ENCODE measurements at regions not wholly inside any gene's neighbourhood (a gene's known extent, or its start where the extent isn't known, plus 50 kb on each side); places are given as distances from the start of the nearest gene placed in this dataset.
A peak's percentile ranks its signal among the peaks of the same experiment; 100 is the strongest.

DNA sequence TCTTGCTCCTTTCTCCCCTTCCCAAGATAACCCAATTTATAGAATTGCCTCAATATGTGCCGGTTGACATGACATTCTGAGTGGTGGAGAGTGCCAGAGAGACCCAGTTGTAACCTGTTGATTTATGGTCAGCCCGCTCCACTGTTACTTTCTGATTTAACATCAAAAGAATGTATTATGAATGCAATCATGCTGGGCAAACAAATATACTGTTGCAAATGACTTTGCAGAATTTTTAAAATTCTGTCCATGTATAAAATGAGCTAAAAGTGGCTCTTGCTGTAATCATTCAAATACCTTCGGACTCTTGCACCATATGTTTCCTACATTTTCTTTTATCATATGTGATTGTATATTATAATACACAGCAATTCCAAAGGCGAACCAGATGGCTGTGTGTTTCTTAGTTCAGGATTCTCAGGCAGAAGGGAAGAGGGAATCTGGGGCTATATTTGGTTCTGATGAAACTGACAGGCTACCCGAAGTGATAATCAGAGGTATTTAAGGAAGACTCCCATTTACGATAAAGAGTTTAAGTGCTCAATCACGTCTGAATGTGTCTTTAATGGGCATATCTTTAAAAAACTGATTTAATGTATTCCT, 131.7 kb downstream of the CLCN4 start:
- Histone ChIP-seq H2BK15ac (ENCODE audit: low read depth, low read length) (no peak overlapping the region), H3K9me3 (ENCODE audit: control insufficient read depth, insufficient read depth, low read length) (peaks cover 4% of the 10 kb centered on the region; the same call in 1 of the 2 replicates), H2AK9ac (replicated peaks; ENCODE audit: low read depth, low read length, poor library complexity) (no peak overlapping the region), H3K4ac (ENCODE audit: low read depth, low read length) (no peak overlapping the region), H2BK20ac (ENCODE audit: low read depth, low read length) (no peak overlapping the region; the same call in 1 of the 2 replicates), H3K4me2 (ENCODE audit: low read depth, low read length) (peak overlapping the region; percentile 71; the same call in 1 of the 2 replicates), H3K36me3 (ENCODE audit: control insufficient read depth, insufficient read depth, low read length) (no peaks in the 10 kb centered on the region), H3K79me1 (ENCODE audit: low read depth in 1 of 2, low read length in 2 of 2) (no peaks in the 10 kb centered on the region), H2AK5ac (ENCODE audit: low read depth, low read length) (no peak overlapping the region), H4K20me1 (ENCODE audit: insufficient read depth, low read length) (no peaks in the 10 kb centered on the region), H3K27me3 (ENCODE audit: control insufficient read depth, insufficient read depth, low read length) (no peaks in the 10 kb centered on the region), H3K14ac (replicated peaks; ENCODE audit: low read depth, low read length) (no peak overlapping the region), H4K91ac (ENCODE audit: insufficient read depth, low read depth, low read length) (no peak overlapping the region; the same call in 1 of the 2 replicates), H3K4me1 (ENCODE audit: control insufficient read depth, insufficient read depth, low read length) (0 out of 2 replicates have a peak, but pooled peaks cover 2% of the 10 kb centered on the region), H2BK120ac (ENCODE audit: low read depth, low read length) (no peak overlapping the region; the same call in 1 of the 2 replicates), H2AFZ (replicated peaks; ENCODE audit: low read length, poor library complexity) (no peak overlapping the region), H3K56ac (ENCODE audit: extremely low read depth, insufficient read depth, low read length) (no peak overlapping the region), H3K27ac (ENCODE audit: insufficient read depth, low read length) (peak overlapping the region; percentile 53; the same call in 1 of the 2 replicates), H3K23ac (ENCODE audit: low read depth, low read length) (no peak overlapping the region), H3K9me1 (ENCODE audit: insufficient read depth, low read length) (no peaks in the 10 kb centered on the region), H4K5ac (ENCODE audit: low read depth, low read length) (peak overlapping the region; percentile 23; the same call in 1 of the 2 replicates), H4K8ac (ENCODE audit: low read depth in 2 of 2, low read length in 2 of 2) (no peak overlapping the region), H3K18ac (ENCODE audit: low read depth, low read length) (peak overlapping the region; percentile 72; the same call in 1 of the 2 replicates), H2BK5ac (ENCODE audit: low read depth, low read length, poor library complexity, severe bottlenecking) (no peak overlapping the region), H3K4me3 (ENCODE audit: insufficient read depth, low read depth, low read length) (no peak overlapping the region), H3K9ac (ENCODE audit: low read depth, low read length) (no peak overlapping the region)
- intact Hi-C loops (cut with micrococcal nuclease) (no loop called here), dilution Hi-C loops (cut with HindIII; ENCODE audit: low sequenced_read_pairs, unreplicated experiment) (no loop called here), in situ Hi-C loops (cut with MboI; ENCODE audit: low sequenced_read_pairs) (no loop called here)
- peak; percentile 62 for ATAC-seq (ENCODE audit: low read depth)
- no TSS peak for BruUV-seq (replicated peaks)
- TF ChIP-seq, protein P1, sequence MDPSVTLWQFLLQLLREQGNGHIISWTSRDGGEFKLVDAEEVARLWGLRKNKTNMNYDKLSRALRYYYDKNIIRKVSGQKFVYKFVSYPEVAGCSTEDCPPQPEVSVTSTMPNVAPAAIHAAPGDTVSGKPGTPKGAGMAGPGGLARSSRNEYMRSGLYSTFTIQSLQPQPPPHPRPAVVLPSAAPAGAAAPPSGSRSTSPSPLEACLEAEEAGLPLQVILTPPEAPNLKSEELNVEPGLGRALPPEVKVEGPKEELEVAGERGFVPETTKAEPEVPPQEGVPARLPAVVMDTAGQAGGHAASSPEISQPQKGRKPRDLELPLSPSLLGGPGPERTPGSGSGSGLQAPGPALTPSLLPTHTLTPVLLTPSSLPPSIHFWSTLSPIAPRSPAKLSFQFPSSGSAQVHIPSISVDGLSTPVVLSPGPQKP (IDR thresholded peaks at IDR 0.05; ENCODE audit: borderline replicate concordance, low read depth, low read length): no peak
- peak; percentile 52; the same call in 1 of the 2 replicates for TF ChIP-seq NFE2L2 (IDR thresholded peaks at IDR 0.05; ENCODE audit: low read depth, low read length)
- WGBS, 2 experiments (ENCODE audit: extremely low coverage in 2 of 2, insufficient read length in 1 of 2): no CpG with 5 or more reads among the region's 7 CpGs
- peak; percentile 13 for DNase-seq
- CTCF ChIA-PET: no interaction called here
- POLR2A ChIA-PET (ENCODE audit: unreplicated experiment): no interaction called here

Measured in IMR-90 (cell line).